HepG2 (cell line): ENCODE measurements at regions not wholly inside any gene's neighbourhood (a gene's known extent, or its start where the extent isn't known, plus 50 kb on each side); places are given as distances from the start of the nearest gene placed in this dataset.

Experiments used
- ATAC-seq: fragments of 200-7000 bp; cut with Tn5 transposase; 3 replicates; pipeline ENCODE4 v1.9.1; 2020; ENCODE audit warnings: mild to moderate bottlenecking, moderate library complexity
- BruUV-seq: library from RNA; stranded (reverse); fragments of 400-500 nt; replicated peaks from 2 replicates; lab custom pipeline; 2021; lab: Mats Ljungman, UMichigan
- CTCF ChIA-PET: fragments of 300-600 bp; formaldehyde crosslinking; extraction: SDS; loops from one replicate; lab custom pipeline; 2021; ENCODE audit warnings: low total read pairs, inconsistent platforms, low intra/inter-chr PET ratio; lab: Yijun Ruan, JAX
- POLR2A ChIA-PET: fragments of 350-600 bp; sonication (Branson Sonifier 250); formaldehyde crosslinking; loops from one replicate; lab custom pipeline; 2020; ENCODE audit warnings: antibody characterized with exemption, inconsistent platforms; lab: Yijun Ruan, JAX
- DNase-seq: peaks from one replicate; pipeline ENCODE4 v3.0.0-alpha.2; 2015; ENCODE audit warnings: low spot score
- FAIRE-seq: peaks from 3 replicates; lab custom pipeline; 2011; peaks lifted over from hg19 to GRCh38; lab: Jason Lieb, UNC
- H2AFZ ChIP-seq: one replicate; pipeline ENCODE4 v1.6.1; 2011; ENCODE audit warnings: low read length, inconsistent platforms
- H3K27ac ChIP-seq: fragments of 300-600 bp; 3 replicates; pipeline ENCODE4 v1.8.0; 2011; ENCODE audit warnings: mixed run types, mild to moderate bottlenecking, mixed read lengths, low read length, inconsistent platforms; ENCODE audit not compliant: insufficient read depth; ENCODE audit errors: extremely low read length
- H3K27me3 ChIP-seq, 2 experiments: fragments of 200-600 bp in 1 of 2; 2 replicates in 1 of 2; 3 replicates in 1 of 2; pipeline versions ENCODE4 v1.6.0 to v1.8.0; 2011; ENCODE audit warnings: low read length in 2 of 2, mild to moderate bottlenecking in 2 of 2, moderate library complexity in 2 of 2, inconsistent platforms in 1 of 2; ENCODE audit not compliant: insufficient read depth in 2 of 2, control insufficient read depth in 1 of 2
- H3K36me3 ChIP-seq, 2 experiments: fragments of 200-600 bp in 1 of 2; replicated peaks in 1 of 2; 2 replicates in 1 of 2; 3 replicates in 1 of 2; pipeline versions ENCODE4 v1.5.1 to v1.8.0; 2011; ENCODE audit warnings: low read length in 2 of 2, inconsistent platforms in 1 of 2; ENCODE audit not compliant: insufficient read depth in 2 of 2, control insufficient read depth in 1 of 2
- H3K4me1 ChIP-seq: 2 replicates; pipeline ENCODE4 v1.5.1; 2012; ENCODE audit warnings: low read length, inconsistent platforms; ENCODE audit not compliant: insufficient read depth
- H3K4me2 ChIP-seq: 2 replicates; pipeline ENCODE4 v1.6.0; 2011; ENCODE audit warnings: low read depth, low read length, inconsistent platforms
- H3K4me3 ChIP-seq, 3 experiments: fragments of 200-600 bp in 1 of 3; sonication (generic), shearing (Covaris generic) in 1 of 3; replicated peaks in 1 of 3; 2 replicates each; pipeline ENCODE4 v1.5.1; 2011 to 2016; ENCODE audit warnings: low read length in 3 of 3, inconsistent platforms in 2 of 3, low read depth in 2 of 3, mild to moderate bottlenecking in 2 of 3, control low read depth in 1 of 3, mixed read lengths in 1 of 3; ENCODE audit not compliant: insufficient read depth in 1 of 3
- H3K79me2 ChIP-seq: one replicate; pipeline ENCODE4 v1.6.1; 2011; ENCODE audit warnings: low read length, inconsistent platforms; ENCODE audit not compliant: insufficient read depth
- H3K9ac ChIP-seq: 2 replicates; pipeline ENCODE4 v1.6.0; 2011; ENCODE audit warnings: mild to moderate bottlenecking, low read depth, low read length, inconsistent platforms; ENCODE audit not compliant: insufficient read depth
- H3K9me3 ChIP-seq: 2 replicates; pipeline ENCODE4 v1.5.1; 2012; ENCODE audit warnings: mild to moderate bottlenecking, low read length
- H4K20me1 ChIP-seq: 2 replicates; pipeline ENCODE4 v1.6.0; 2011; ENCODE audit warnings: inconsistent platforms, mild to moderate bottlenecking, low read length, moderate library complexity; ENCODE audit not compliant: insufficient read depth
- ASH2L ChIP-seq: fragments of 300-600, 200-600 bp; sonication (generic); IDR thresholded peaks from 2 replicates; pipeline ENCODE4 v1.7.0; 2017; ENCODE audit warnings: low read depth, mild to moderate bottlenecking, moderate library complexity, mixed read lengths, low read length; ENCODE audit not compliant: insufficient read length
- DNMT3B ChIP-seq: conservative IDR thresholded peaks from 2 replicates; pipeline ENCODE4 v1.6.1; 2016; ENCODE audit warnings: missing biosample characterization, control low read depth
- HNF1A ChIP-seq, 2 experiments: sonication (generic) in 1 of 2; formaldehyde crosslinking in 1 of 2; IDR thresholded peaks; 2 replicates each; pipeline versions ENCODE4 v1.4.0 to v1.6.1; 2016 to 2020; ENCODE audit warnings: borderline replicate concordance in 1 of 2, low read depth in 1 of 2, mild to moderate bottlenecking in 1 of 2, missing genetic modification reagents in 1 of 2
- HNF4A ChIP-seq: sonication (generic); formaldehyde crosslinking; IDR thresholded peaks from 2 replicates; pipeline ENCODE4 v1.4.0; 2020; ENCODE audit warnings: missing genetic modification reagents
- LCORL ChIP-seq, 2 experiments: fragments of 450-650 bp in 1 of 2; sonication (generic) in 1 of 2; formaldehyde crosslinking in 1 of 2; IDR thresholded peaks; 2 replicates each; pipeline versions ENCODE4 v1.5.0 to v1.6.1; 2017 to 2020; ENCODE audit warnings: antibody characterized with exemption in 1 of 2, missing genetic modification reagents in 1 of 2
- MXD4 ChIP-seq: IDR thresholded peaks from 2 replicates; pipeline ENCODE4 v1.6.1; 2016; ENCODE audit warnings: mild to moderate bottlenecking, missing biosample characterization, missing genetic modification reagents
- REST ChIP-seq, 2 experiments: IDR thresholded peaks; 2 replicates each; pipeline ENCODE4 v1.6.1; 2011 to 2012; ENCODE audit warnings: low read length in 2 of 2, borderline replicate concordance in 1 of 2, low read depth in 1 of 2, mild to moderate bottlenecking in 1 of 2, moderate library complexity in 1 of 2
- THRA ChIP-seq: sonication (generic); formaldehyde crosslinking; IDR thresholded peaks from 2 replicates; pipeline ENCODE4 v1.4.0; 2020; ENCODE audit warnings: missing genetic modification reagents, borderline replicate concordance
- ZNF101 ChIP-seq: sonication (generic); formaldehyde crosslinking; IDR thresholded peaks from 2 replicates; pipeline ENCODE4 v1.4.0; 2020; ENCODE audit warnings: mild to moderate bottlenecking, low read depth, missing genetic modification reagents, borderline replicate concordance
- ZNF225 ChIP-seq: sonication (generic); formaldehyde crosslinking; IDR thresholded peaks from 2 replicates; pipeline ENCODE4 v1.4.0; 2020; ENCODE audit warnings: mild to moderate bottlenecking, missing genetic modification reagents
- ZNF235 ChIP-seq: sonication (generic); formaldehyde crosslinking; IDR thresholded peaks from 2 replicates; pipeline ENCODE4 v1.8.1; 2023; ENCODE audit warnings: mild to moderate bottlenecking, missing genetic modification reagents, borderline replicate concordance
- ZNF589 ChIP-seq: sonication (generic); formaldehyde crosslinking; conservative IDR thresholded peaks from 2 replicates; pipeline ENCODE4 v1.8.0; 2022; ENCODE audit warnings: mild to moderate bottlenecking, moderate library complexity, missing genetic modification reagents
- ZUFSP ChIP-seq: sonication (generic); formaldehyde crosslinking; IDR thresholded peaks from 2 replicates; pipeline ENCODE4 v1.9.0; 2021; ENCODE audit warnings: missing genetic modification reagents, mild to moderate bottlenecking, borderline replicate concordance
- WGBS: methylation state at CpG from one replicate; pipeline ENCODE4 v1.1.6; 2017; ENCODE audit warnings: low lambda C conversion rate; 5-methylcytosine and 5-hydroxymethylcytosine counted together
- in situ Hi-C: cut with HindIII; loops from 2 replicates; pipeline ENCODE4 v1.10.0; 2017; ENCODE audit warnings: low pct_unique_long_range_greater_than_20kb; ENCODE audit not compliant: extremely low pct_ligation_motif_present
- intact Hi-C: fragments of 100-400 bp; cut with micrococcal nuclease; formaldehyde crosslinking; loops from one replicate; pipeline ENCODE4 v1.10.0; 2022; ENCODE audit not compliant: unreplicated experiment

GRCh38 chr9:10876333-10876732 lies 263.5 kb upstream of the PTPRD start:
- Histone ChIP-seq H3K4me1 (no peaks in the 10 kb centered on the region), H3K4me3 (no peak overlapping the region), H3K79me2 (no peaks in the 10 kb centered on the region), H4K20me1 (no peaks in the 10 kb centered on the region), H3K4me2 (no peak overlapping the region), H3K9me3 (peaks cover 76% of the 10 kb centered on the region), H3K27me3 (no peaks in the 10 kb centered on the region), H3K36me3 (no peaks in the 10 kb centered on the region), H3K9ac (no peak overlapping the region), H3K27ac (no peak overlapping the region), H2AFZ (no peak overlapping the region)
- intact Hi-C loops (no loop called here), in situ Hi-C loops (no loop called here)
- DNase-seq: no peak
- ChIA-PET CTCF (no interaction called here), POLR2A (no interaction called here)
- FAIRE-seq: no peak
- 6% methylated on average over 2 of the region's 2 CpGs for WGBS
- no peak for ATAC-seq
- no TSS peak for BruUV-seq
- no peak for TF ChIP-seq ASH2L
- TF ChIP-seq HNF4A: no peak
- no peak for TF ChIP-seq DNMT3B (CRISPR knock-in tag)
- no peak for TF ChIP-seq ZNF235 (CRISPR knock-in tag)
- TF ChIP-seq ZUFSP (CRISPR knock-in tag): no peak
- no peak for TF ChIP-seq LCORL (IDR thresholded peaks at IDR 0.05)
- no peak for TF ChIP-seq LCORL (CRISPR knock-in tag; IDR thresholded peaks at IDR 0.05)
- TF ChIP-seq THRA: no peak
- TF ChIP-seq ZNF101: no peak
- no peak for TF ChIP-seq MXD4
- TF ChIP-seq HNF1A (IDR thresholded peaks at IDR 0.05; ENCODE audit: low read depth): no peak
- no peak for TF ChIP-seq HNF1A (CRISPR knock-in tag; IDR thresholded peaks at IDR 0.05; ENCODE audit: borderline replicate concordance)
- no peak for TF ChIP-seq REST (IDR thresholded peaks at IDR 0.05; ENCODE audit: borderline replicate concordance in 1 of 2, low read depth in 1 of 2, low read length in 2 of 2)
- no peak for TF ChIP-seq ZNF589 (CRISPR knock-in tag)
- TF ChIP-seq ZNF225 (CRISPR knock-in tag): no peak
